ENCODE measurements at regions not wholly inside any gene's neighbourhood (a gene's known extent, or its start where the extent isn't known, plus 50 kb on each side); places are given as distances from the start of the nearest gene placed in this dataset.
"Not testable (repeated sequence)": the region's sequence is repeated elsewhere in the genome, so short reads cannot be mapped to it uniquely, and the experiment has no call there.

- DNase-seq = no peak
These were observed 77.0 kb upstream of the PITX1 start for GRCh38 chr5:135110785-135111596.

GRCh38 chr5:135108992-135109391 lies 75.0 kb upstream of the PITX1 start:
- DNase-seq = no peak

GRCh38 chr5:135108569-135108968 lies 74.5 kb upstream of the PITX1 start:
- no peak for DNase-seq

GRCh38 chr5:135107986-135108385 lies 74.0 kb upstream of the PITX1 start:
- no peak for DNase-seq

GRCh38 chr5:135106610-135107471 lies 72.8 kb upstream of the PITX1 start:
- no peak for DNase-seq

GRCh38 chr5:135106136-135106535 lies 72.1 kb upstream of the PITX1 start:
- DNase-seq = no peak

- no peak for DNase-seq
These were observed 71.1 kb upstream of the PITX1 start for GRCh38 chr5:135105105-135105484.

GRCh38 chr5:135103575-135103853 lies 69.5 kb upstream of the PITX1 start:
- DNase-seq = no peak

- no peak for DNase-seq
These were observed 68.9 kb upstream of the PITX1 start for GRCh38 chr5:135102716-135103574.

GRCh38 chr5:135100431-135100830 lies 66.4 kb upstream of the PITX1 start:
- DNase-seq = no peak

- DNase-seq = no peak
These were observed 66.0 kb upstream of the PITX1 start for GRCh38 chr5:135100011-135100410.

GRCh38 chr5:135097390-135097789 lies 63.4 kb upstream of the PITX1 start:
- DNase-seq = no peak

GRCh38 chr5:135095871-135096270 lies 61.8 kb upstream of the PITX1 start:
- DNase-seq = no peak

GRCh38 chr5:135095052-135095715 lies 61.2 kb upstream of the PITX1 start:
- DNase-seq = no peak

- DNase-seq = no peak
These were observed 60.5 kb upstream of the PITX1 start for GRCh38 chr5:135094339-135095051.

- DNase-seq = not testable (repeated sequence)
These were observed 59.5 kb upstream of the PITX1 start for GRCh38 chr5:135093483-135093882.

GRCh38 chr5:135092476-135092875 lies 58.4 kb upstream of the PITX1 start:
- DNase-seq = no peak

GRCh38 chr5:135091286-135091685 lies 57.3 kb upstream of the PITX1 start:
- DNase-seq = no peak

GRCh38 chr5:135089912-135090311 lies 55.9 kb upstream of the PITX1 start:
- DNase-seq = no peak

- DNase-seq = no peak
These were observed 54.9 kb upstream of the PITX1 start for GRCh38 chr5:135088911-135089310.

GRCh38 chr5:135087950-135088349 lies 53.9 kb upstream of the PITX1 start:
- no peak for DNase-seq
